K562 (cell line): ENCODE measurements at regions not wholly inside any gene's neighbourhood (a gene's known extent, or its start where the extent isn't known, plus 50 kb on each side); places are given as distances from the start of the nearest gene placed in this dataset.

ENCODE experiments used
- BMI1 ChIP-seq: fragments of 150-350 bp; IDR thresholded peaks from 2 replicates; pipeline ENCODE4 v1.6.1; 2014; ENCODE audit warnings: low read length
- CBX2 ChIP-seq: fragments of 200-600 bp; sonication (generic); IDR thresholded peaks from one replicate; pipeline ENCODE4 v1.6.1; 2012; ENCODE audit warnings: mild to moderate bottlenecking, low read length, inconsistent platforms; ENCODE audit not compliant: insufficient read depth, poor library complexity, severe bottlenecking
- CBX3 ChIP-seq, 2 experiments: IDR thresholded peaks; 1 replicate in 1 of 2; 2 replicates in 1 of 2; pipeline ENCODE4 v1.6.1; 2012; ENCODE audit warnings: inconsistent platforms in 2 of 2, low read length in 2 of 2, borderline replicate concordance in 1 of 2, control low read depth in 1 of 2
- ELF1 ChIP-seq: fragments of 200-800 bp; sonication (Bioruptor generic); IDR thresholded peaks from 2 replicates; pipeline ENCODE4 v1.6.1; 2016; ENCODE audit warnings: missing genetic modification characterization, missing compliant biosample characterization
- MECOM ChIP-seq: fragments of 250-450 bp; sonication (Bioruptor Pico); IDR thresholded peaks from 2 replicates; pipeline ENCODE4 v1.8.0; 2022; ENCODE audit warnings: inconsistent platforms
- MED1 ChIP-seq: sonication (generic); formaldehyde crosslinking; IDR thresholded peaks from 2 replicates; pipeline ENCODE4 v1.8.1; 2023; ENCODE audit warnings: missing genetic modification reagents, borderline replicate concordance
- NFIC ChIP-seq: fragments of 450-650 bp; IDR thresholded peaks from 2 replicates; pipeline ENCODE4 v1.6.1; 2017; ENCODE audit warnings: mild to moderate bottlenecking, inconsistent platforms
- NRF1 ChIP-seq, 2 experiments: fragments of 450-650 bp; IDR thresholded peaks in 1 of 2; conservative IDR thresholded peaks in 1 of 2; 2 replicates each; pipeline ENCODE4 v1.6.1; 2014; ENCODE audit warnings: mild to moderate bottlenecking in 2 of 2
- ZNF830 ChIP-seq: fragments of 250-450 bp; sonication (Bioruptor Pico); IDR thresholded peaks from 2 replicates; pipeline ENCODE4 v1.5.0; 2021; ENCODE audit warnings: mild to moderate bottlenecking

DNA sequence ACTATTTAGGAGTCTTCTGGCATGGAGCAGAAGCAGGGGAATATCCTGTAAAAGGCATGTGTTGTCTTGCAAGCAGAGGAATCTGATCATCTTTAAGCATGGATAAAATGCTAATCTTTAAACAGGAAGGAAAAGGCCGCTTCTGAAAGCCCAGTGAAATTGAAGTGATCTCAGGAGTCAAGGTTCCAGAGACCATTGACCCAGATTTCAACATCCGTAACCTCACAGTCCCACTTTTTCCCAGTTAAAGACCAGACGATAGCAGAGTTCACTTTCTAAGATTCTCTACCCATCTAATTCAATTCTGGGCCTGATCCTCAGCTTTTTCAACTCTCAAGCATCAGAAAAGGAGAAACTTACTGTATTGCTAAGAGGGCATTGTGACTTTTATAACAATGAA lies 332.2 kb upstream of the LRP1B start:
- TF ChIP-seq MED1: no peak
- TF ChIP-seq NFIC: no peak
- TF ChIP-seq BMI1: no peak
- no peak for TF ChIP-seq NRF1 (conservative IDR thresholded peaks at IDR 0.05 in 1 of 2, IDR thresholded peaks at IDR 0.05 in 1 of 2)
- no peak for TF ChIP-seq CBX2
- no peak for TF ChIP-seq ZNF830 (CRISPR knock-in tag)
- no peak for TF ChIP-seq MECOM
- no peak for TF ChIP-seq CBX3 (IDR thresholded peaks at IDR 0.05; ENCODE audit: borderline replicate concordance in 1 of 2, low read length in 2 of 2)
- no peak for TF ChIP-seq ELF1 (tag)
